Vagina (tissue), 2 donors: ENCODE measurements at regions not wholly inside any gene's neighbourhood (a gene's known extent, or its start where the extent isn't known, plus 50 kb on each side); places are given as distances from the start of the nearest gene placed in this dataset.

Source experiments
- DNase-seq, 2 donors: peaks; one replicate each; pipeline ENCODE4 v3.0.0-alpha.2; 2017; ENCODE audit errors: extremely low spot score in 2 of 2
- H3K27ac ChIP-seq: fragments of 200-600 bp; sonication (generic); one replicate; pipeline ENCODE4 v1.5.1; 2019
- H3K27me3 ChIP-seq: fragments of 200-600 bp; sonication (generic); one replicate; pipeline ENCODE4 v1.5.1; 2019
- H3K36me3 ChIP-seq, 2 donors: fragments of 200-600 bp; sonication (generic); one replicate each; pipeline ENCODE4 v1.5.1; 2017 to 2019
- H3K4me1 ChIP-seq: fragments of 200-600 bp; sonication (generic); one replicate; pipeline ENCODE4 v1.5.1; 2019
- H3K4me3 ChIP-seq, 2 donors: fragments of 200-600 bp; sonication (generic); 1 replicate in 1 of 2; 2 replicates in 1 of 2; pipeline ENCODE4 v1.5.1; 2016 to 2019
- H3K9me3 ChIP-seq: fragments of 200-600 bp; sonication (generic); one replicate; pipeline ENCODE4 v1.5.1; 2019
- CTCF ChIP-seq, 3 experiments: fragments of 450-650 bp in 2 of 3; fragments of 200-600 bp in 1 of 3; sonication (generic) in 1 of 3; IDR thresholded peaks; one replicate each; pipeline ENCODE4 v1.5.1; 2017 to 2019; ENCODE audit warnings: antibody characterized with exemption in 3 of 3, mild to moderate bottlenecking in 2 of 3, moderate library complexity in 2 of 3
- POLR2A ChIP-seq, 2 donors: fragments of 450-650 bp; IDR thresholded peaks; one replicate each; pipeline ENCODE4 v1.6.1; 2017; ENCODE audit warnings: antibody characterized with exemption in 2 of 2, mild to moderate bottlenecking in 2 of 2, moderate library complexity in 2 of 2
- POLR2AphosphoS5 ChIP-seq, 2 donors: sonication (generic); formaldehyde crosslinking; IDR thresholded peaks; one replicate each; pipeline ENCODE4 v1.9.0; 2017; ENCODE audit warnings: antibody characterized with exemption in 2 of 2, mild to moderate bottlenecking in 2 of 2, low read depth in 1 of 2; ENCODE audit not compliant: insufficient read depth in 1 of 2
- intact Hi-C: fragments of 100-400 bp; cut with DNase I; formaldehyde crosslinking; loops from one replicate; pipeline ENCODE4 v1.15.1; 2023

GRCh38 chr1:201707656-201708055 is 121.3 kb upstream of the IPO9 start:
- Histone ChIP-seq H3K4me3 (no peak overlapping the region), H3K4me1 (peaks cover 54% of the 10 kb centered on the region), H3K36me3 (no peaks in the 10 kb centered on the region), H3K9me3 (no peaks in the 10 kb centered on the region), H3K27ac (no peak overlapping the region), H3K27me3 (no peaks in the 10 kb centered on the region)
- intact Hi-C loops: loop anchor here (1.0 to 2.0 kb wide), 2 partner anchors 85 to 149 kb away; no protein-coding TSS in a partner anchor
- DNase-seq: no peak
- TF ChIP-seq POLR2A (IDR thresholded peaks at IDR 0.05) (no peak), POLR2AphosphoS5 (IDR thresholded peaks at IDR 0.05; ENCODE audit: insufficient read depth in 1 of 2, low read depth in 1 of 2) (no peak), CTCF (IDR thresholded peaks at IDR 0.05) (no peak)

- Histone ChIP-seq H3K27ac (no peak overlapping the region), H3K9me3 (no peaks in the 10 kb centered on the region), H3K4me1 (peaks cover 54% of the 10 kb centered on the region), H3K4me3 (no peak overlapping the region), H3K27me3 (no peaks in the 10 kb centered on the region), H3K36me3 (no peaks in the 10 kb centered on the region)
- DNase-seq: no peak
- intact Hi-C loops: loop anchor here (2.0 kb wide), 1 partner anchor 85 kb away; no protein-coding TSS in a partner anchor
- TF ChIP-seq POLR2A (IDR thresholded peaks at IDR 0.05) (no peak), POLR2AphosphoS5 (IDR thresholded peaks at IDR 0.05; ENCODE audit: insufficient read depth in 1 of 2, low read depth in 1 of 2) (no peak), CTCF (IDR thresholded peaks at IDR 0.05) (no peak)
These were observed 120.9 kb upstream of the IPO9 start for GRCh38 chr1:201708085-201708512.

GRCh38 chr1:201708691-201709090 is 120.3 kb upstream of the IPO9 start:
- intact Hi-C loops: loop anchor here (2.0 kb wide), 1 partner anchor 84 kb away; no protein-coding TSS in a partner anchor
- no peak overlapping the region for H3K27ac ChIP-seq
- TF ChIP-seq POLR2AphosphoS5 (IDR thresholded peaks at IDR 0.05; ENCODE audit: insufficient read depth in 1 of 2, low read depth in 1 of 2) (no peak), CTCF (IDR thresholded peaks at IDR 0.05) (no peak), POLR2A (IDR thresholded peaks at IDR 0.05) (no peak)
- no peaks in the 10 kb centered on the region for H3K36me3 ChIP-seq
- no peaks in the 10 kb centered on the region for H3K27me3 ChIP-seq
- H3K9me3 ChIP-seq: no peaks in the 10 kb centered on the region
- DNase-seq: no peak
- H3K4me1 ChIP-seq: peaks cover 54% of the 10 kb centered on the region
- H3K4me3 ChIP-seq: no peak overlapping the region

GRCh38 chr1:201709564-201710295 is 119.2 kb upstream of the IPO9 start:
- no peak overlapping the region for H3K4me3 ChIP-seq
- intact Hi-C loops: loop anchor here (2.0 to 5.0 kb wide), 2 partner anchors 83 to 172 kb away; partner anchors contain the start of gene NAV1
- H3K27ac ChIP-seq: peak overlapping the region; percentile 95
- no peak for DNase-seq
- no peaks in the 10 kb centered on the region for H3K36me3 ChIP-seq
- peaks cover 55% of the 10 kb centered on the region for H3K4me1 ChIP-seq
- no peaks in the 10 kb centered on the region for H3K9me3 ChIP-seq
- TF ChIP-seq POLR2A (IDR thresholded peaks at IDR 0.05) (no peak), CTCF (IDR thresholded peaks at IDR 0.05) (peak; percentile 93 to 96 (median 95)), POLR2AphosphoS5 (IDR thresholded peaks at IDR 0.05; ENCODE audit: insufficient read depth in 1 of 2, low read depth in 1 of 2) (peak; percentile 36 to 44)
- H3K27me3 ChIP-seq: no peaks in the 10 kb centered on the region
